ENCODE measurements at regions not wholly inside any gene's neighbourhood (a gene's known extent, or its start where the extent isn't known, plus 50 kb on each side); places are given as distances from the start of the nearest gene placed in this dataset.
A peak's percentile ranks its signal among the peaks of the same experiment; 100 is the strongest.
"Not testable (repeated sequence)": the region's sequence is repeated elsewhere in the genome, so short reads cannot be mapped to it uniquely, and the experiment has no call there.

GRCh38 chr5:175344331-175345195 is 99.4 kb downstream of the DRD1 start:
- no peak for DNase-seq

- no peak for DNase-seq
Measured at GRCh38 chr5:175343308-175343707, 100.7 kb downstream of the DRD1 start.

GRCh38 chr5:175340180-175340579 is 103.8 kb downstream of the DRD1 start:
- no peak for DNase-seq

GRCh38 chr5:175337680-175338079 is 106.3 kb downstream of the DRD1 start:
- DNase-seq, result no peak

GRCh38 chr5:175336781-175337180 is 107.2 kb downstream of the DRD1 start:
- no peak for DNase-seq

GRCh38 chr5:175335691-175336090 is 108.3 kb downstream of the DRD1 start:
- DNase-seq, result no peak

GRCh38 chr5:175331173-175332036 is 112.6 kb downstream of the DRD1 start:
- not testable (repeated sequence) for DNase-seq

- no peak for DNase-seq
Measured at GRCh38 chr5:175329976-175330375, 114.0 kb downstream of the DRD1 start.

- no peak for DNase-seq
Measured at GRCh38 chr5:175328687-175329086, 115.3 kb downstream of the DRD1 start.

GRCh38 chr5:175328176-175328575 is 115.8 kb downstream of the DRD1 start:
- DNase-seq, result no peak

GRCh38 chr5:175325681-175326080 is 118.3 kb downstream of the DRD1 start:
- DNase-seq, result no peak

- DNase-seq, result peak; percentile 34
Measured at GRCh38 chr5:175321927-175322532, 122.0 kb downstream of the DRD1 start.

GRCh38 chr5:175319199-175319598 is 124.8 kb downstream of the DRD1 start:
- no peak for DNase-seq

GRCh38 chr5:175317872-175318271 is 126.1 kb downstream of the DRD1 start:
- DNase-seq, result no peak

- DNase-seq, result no peak
Measured at GRCh38 chr5:175309218-175309810, 134.7 kb downstream of the DRD1 start.

- no peak for DNase-seq
Measured at GRCh38 chr5:175308701-175309100, 135.3 kb downstream of the DRD1 start.

- no peak for DNase-seq
Measured at GRCh38 chr5:175306381-175306780, 137.6 kb downstream of the DRD1 start.

GRCh38 chr5:175305251-175305650 is 138.7 kb downstream of the DRD1 start:
- DNase-seq, result no peak

GRCh38 chr5:175290379-175290778 is 153.6 kb downstream of the DRD1 start:
- no peak for DNase-seq

- DNase-seq, result peak; percentile 28
Measured at GRCh38 chr5:175288048-175288621, 155.8 kb downstream of the DRD1 start.

GRCh38 chr5:175286981-175287380 is 157.0 kb downstream of the DRD1 start:
- DNase-seq, result no peak

- no peak for DNase-seq
Measured at GRCh38 chr5:175285261-175285660, 158.7 kb downstream of the DRD1 start.

GRCh38 chr5:175284806-175285205 is 159.2 kb downstream of the DRD1 start:
- DNase-seq, result no peak
